ENCODE measurements at regions not wholly inside any gene's neighbourhood (a gene's known extent, or its start where the extent isn't known, plus 50 kb on each side); places are given as distances from the start of the nearest gene placed in this dataset.

DNA sequence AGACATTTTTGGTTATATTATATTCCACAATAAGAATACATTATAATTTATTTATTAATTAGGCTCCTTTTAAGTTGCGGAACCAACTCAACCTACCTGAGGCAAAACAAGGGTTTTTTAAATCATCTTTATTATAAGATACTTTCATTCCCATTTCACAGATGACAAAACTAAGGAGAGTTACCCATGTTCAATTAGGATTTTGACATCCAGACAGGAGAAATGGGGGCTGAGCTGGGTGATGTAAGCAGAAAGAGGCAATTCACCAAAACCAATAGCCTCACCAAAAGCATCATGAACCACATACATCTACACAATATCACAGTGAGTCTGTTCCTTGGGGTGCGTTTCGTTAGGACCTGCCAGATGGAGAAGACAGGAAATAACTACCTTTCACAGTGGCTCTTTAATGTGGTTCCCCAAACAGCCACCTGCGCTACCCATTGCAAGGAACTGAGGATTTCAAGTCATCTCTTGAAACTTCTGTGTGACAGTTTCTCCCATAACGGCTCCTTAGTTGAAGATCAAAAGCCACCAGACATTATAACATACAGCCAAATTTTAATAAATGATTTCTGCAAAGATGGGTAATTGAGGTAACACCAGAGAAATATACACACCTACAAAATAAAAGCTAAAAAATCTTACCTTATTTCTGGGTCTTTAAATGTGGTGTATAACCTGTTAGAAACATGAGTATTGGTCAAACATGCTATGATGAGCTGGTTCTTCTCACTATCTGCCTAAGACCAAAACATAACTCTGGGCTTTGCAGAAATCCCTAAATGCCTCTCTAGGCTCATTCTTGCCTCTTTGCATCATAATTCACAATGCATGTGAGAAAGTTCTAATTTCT is 190.6 kb upstream of the LEF1 start:
- TF ChIP-seq POLR2AphosphoS5 (IDR thresholded peaks at IDR 0.05) (no peak), CTCF (IDR thresholded peaks at IDR 0.05 in 8 of 11, conservative IDR thresholded peaks at IDR 0.05 in 3 of 11) (no peak), POLR2A (IDR thresholded peaks at IDR 0.05) (no peak)
